ENCODE measurements at regions not wholly inside any gene's neighbourhood (a gene's known extent, or its start where the extent isn't known, plus 50 kb on each side); places are given as distances from the start of the nearest gene placed in this dataset.

DNA sequence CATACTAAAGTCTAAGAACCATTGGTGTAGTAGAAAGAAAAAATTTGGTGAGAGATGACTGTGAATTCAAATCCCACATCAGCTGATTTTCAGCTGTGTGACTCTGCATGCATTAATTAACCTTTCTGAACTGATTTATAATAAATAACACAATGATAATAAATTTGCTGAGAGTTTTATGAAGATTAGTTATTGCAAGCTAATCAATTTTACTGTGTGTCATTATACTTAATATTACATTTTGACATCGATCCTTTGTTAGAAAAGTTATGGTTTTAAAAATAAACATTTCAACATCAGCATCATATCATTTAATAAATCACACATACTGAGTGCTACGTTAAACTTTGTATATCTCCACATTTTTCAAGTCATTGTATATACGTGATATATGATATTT lies 599.7 kb upstream of the MMS22L start (continued):
- TF ChIP-seq TCF3 (IDR thresholded peaks at IDR 0.05; ENCODE audit: borderline replicate concordance, insufficient read depth, low read depth, low read length) (no peak), MTA2 (IDR thresholded peaks at IDR 0.05; ENCODE audit: low read depth) (no peak), PML (IDR thresholded peaks at IDR 0.05; ENCODE audit: low read length) (no peak), EZH2 (IDR thresholded peaks at IDR 0.05; ENCODE audit: borderline replicate concordance, control insufficient read depth, low read depth, low read length) (no peak), SREBF2 (IDR thresholded peaks at IDR 0.05; ENCODE audit: low read length) (no peak)

DNA sequence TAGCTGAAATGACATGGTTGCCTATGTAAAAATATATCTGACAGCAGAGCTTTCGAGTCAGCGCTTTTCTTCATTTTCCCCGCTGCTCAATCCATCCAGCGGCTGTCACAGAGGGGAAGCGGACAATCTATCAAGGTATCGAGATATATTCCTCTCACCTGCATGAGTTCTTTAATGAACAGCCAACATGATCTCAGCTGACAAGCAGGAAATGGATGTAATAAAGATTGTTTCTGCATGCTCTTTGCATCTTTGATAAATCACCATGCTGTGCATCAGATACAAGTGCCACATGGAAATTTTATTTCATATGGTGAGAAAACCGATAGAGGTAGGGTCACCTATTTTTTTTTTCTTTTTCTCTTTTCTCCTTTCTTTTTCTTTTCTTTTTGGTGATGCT lies 602.3 kb upstream of the MMS22L start:
- no peak overlapping the region for H3K4me2 ChIP-seq (ENCODE audit: control insufficient read depth, insufficient read depth)
- no TSS peak for BruUV-seq (replicated peaks)
- ChIA-PET RAD21 (ENCODE audit: unreplicated experiment) (no interaction called here), POLR2A (no interaction called here), SMC1A (ENCODE audit: uncharacterized antibody, unreplicated experiment) (no interaction called here), CTCF (no interaction called here)
- H4K20me1 ChIP-seq (ENCODE audit: control insufficient read depth, insufficient read depth) = no peaks in the 10 kb centered on the region
- DNase-seq (ENCODE audit: low read depth, low spot score) = no peak
- TF ChIP-seq SREBF1 (IDR thresholded peaks at IDR 0.05; ENCODE audit: low read length) (no peak), BHLHE40 (IDR thresholded peaks at IDR 0.05; ENCODE audit: borderline replicate concordance in 1 of 2, low read depth in 2 of 2, low read length in 1 of 2) (no peak), BCL11A (IDR thresholded peaks at IDR 0.05; ENCODE audit: low read depth, low read length) (no peak), SRF (IDR thresholded peaks at IDR 0.05; ENCODE audit: low read depth in 2 of 2, low read length in 2 of 2) (no peak), RAD51 (IDR thresholded peaks at IDR 0.05) (no peak), SPI1 (IDR thresholded peaks at IDR 0.05; ENCODE audit: borderline replicate concordance, insufficient read depth, low read depth, low read length) (no peak), PML (IDR thresholded peaks at IDR 0.05; ENCODE audit: low read length) (no peak), IKZF1 (conservative IDR thresholded peaks at IDR 0.05) (no peak), NFYB (IDR thresholded peaks at IDR 0.05; ENCODE audit: insufficient read depth, low read depth, low read length) (no peak), BRCA1 (IDR thresholded peaks at IDR 0.05; ENCODE audit: low read depth, low read length) (no peak), LARP7 (IDR thresholded peaks at IDR 0.05) (no peak), RCOR1 (conservative IDR thresholded peaks at IDR 0.05; ENCODE audit: low read depth, low read length) (no peak)
- TF ChIP-seq, protein P1, sequence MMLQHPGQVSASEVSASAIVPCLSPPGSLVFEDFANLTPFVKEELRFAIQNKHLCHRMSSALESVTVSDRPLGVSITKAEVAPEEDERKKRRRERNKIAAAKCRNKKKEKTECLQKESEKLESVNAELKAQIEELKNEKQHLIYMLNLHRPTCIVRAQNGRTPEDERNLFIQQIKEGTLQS (IDR thresholded peaks at IDR 0.05; ENCODE audit: borderline replicate concordance, extremely low read depth, low read depth, low read length) = no peak
- TF ChIP-seq, protein P2, sequence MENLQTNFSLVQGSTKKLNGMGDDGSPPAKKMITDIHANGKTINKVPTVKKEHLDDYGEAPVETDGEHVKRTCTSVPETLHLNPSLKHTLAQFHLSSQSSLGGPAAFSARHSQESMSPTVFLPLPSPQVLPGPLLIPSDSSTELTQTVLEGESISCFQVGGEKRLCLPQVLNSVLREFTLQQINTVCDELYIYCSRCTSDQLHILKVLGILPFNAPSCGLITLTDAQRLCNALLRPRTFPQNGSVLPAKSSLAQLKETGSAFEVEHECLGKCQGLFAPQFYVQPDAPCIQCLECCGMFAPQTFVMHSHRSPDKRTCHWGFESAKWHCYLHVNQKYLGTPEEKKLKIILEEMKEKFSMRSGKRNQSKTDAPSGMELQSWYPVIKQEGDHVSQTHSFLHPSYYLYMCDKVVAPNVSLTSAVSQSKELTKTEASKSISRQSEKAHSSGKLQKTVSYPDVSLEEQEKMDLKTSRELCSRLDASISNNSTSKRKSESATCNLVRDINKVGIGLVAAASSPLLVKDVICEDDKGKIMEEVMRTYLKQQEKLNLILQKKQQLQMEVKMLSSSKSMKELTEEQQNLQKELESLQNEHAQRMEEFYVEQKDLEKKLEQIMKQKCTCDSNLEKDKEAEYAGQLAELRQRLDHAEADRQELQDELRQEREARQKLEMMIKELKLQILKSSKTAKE (IDR thresholded peaks at IDR 0.05; ENCODE audit: low read depth, poor library complexity, severe bottlenecking) = no peak
- TF ChIP-seq, protein P3, sequence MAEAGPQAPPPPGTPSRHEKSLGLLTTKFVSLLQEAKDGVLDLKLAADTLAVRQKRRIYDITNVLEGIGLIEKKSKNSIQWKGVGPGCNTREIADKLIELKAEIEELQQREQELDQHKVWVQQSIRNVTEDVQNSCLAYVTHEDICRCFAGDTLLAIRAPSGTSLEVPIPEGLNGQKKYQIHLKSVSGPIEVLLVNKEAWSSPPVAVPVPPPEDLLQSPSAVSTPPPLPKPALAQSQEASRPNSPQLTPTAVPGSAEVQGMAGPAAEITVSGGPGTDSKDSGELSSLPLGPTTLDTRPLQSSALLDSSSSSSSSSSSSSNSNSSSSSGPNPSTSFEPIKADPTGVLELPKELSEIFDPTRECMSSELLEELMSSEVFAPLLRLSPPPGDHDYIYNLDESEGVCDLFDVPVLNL (IDR thresholded peaks at IDR 0.05; ENCODE audit: low read depth, low read length) = no peak
- TF ChIP-seq, protein P4, sequence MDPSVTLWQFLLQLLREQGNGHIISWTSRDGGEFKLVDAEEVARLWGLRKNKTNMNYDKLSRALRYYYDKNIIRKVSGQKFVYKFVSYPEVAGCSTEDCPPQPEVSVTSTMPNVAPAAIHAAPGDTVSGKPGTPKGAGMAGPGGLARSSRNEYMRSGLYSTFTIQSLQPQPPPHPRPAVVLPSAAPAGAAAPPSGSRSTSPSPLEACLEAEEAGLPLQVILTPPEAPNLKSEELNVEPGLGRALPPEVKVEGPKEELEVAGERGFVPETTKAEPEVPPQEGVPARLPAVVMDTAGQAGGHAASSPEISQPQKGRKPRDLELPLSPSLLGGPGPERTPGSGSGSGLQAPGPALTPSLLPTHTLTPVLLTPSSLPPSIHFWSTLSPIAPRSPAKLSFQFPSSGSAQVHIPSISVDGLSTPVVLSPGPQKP (IDR thresholded peaks at IDR 0.05; ENCODE audit: low read depth, low read length) = no peak
- WGBS (ENCODE audit: insufficient coverage, insufficient replicate concordance, low lambda C conversion rate, missing lambda C conversion rate) = 65% methylated on average over 7 of the region's 7 CpGs
- no peak for FAIRE-seq
- H3K36me3 ChIP-seq (ENCODE audit: control insufficient read depth in 2 of 2, insufficient read depth in 2 of 2, low read length in 1 of 2) = no peaks in the 10 kb centered on the region
- in situ Hi-C loops (cut with MboI) (no loop called here), intact Hi-C loops (cut with micrococcal nuclease; ENCODE audit: unreplicated experiment) (no loop called here)
- no peak overlapping the region for H2AFZ ChIP-seq (ENCODE audit: control insufficient read depth, low read depth, low read length)
- no peaks in the 10 kb centered on the region for H3K79me2 ChIP-seq (ENCODE audit: control insufficient read depth, insufficient read depth, low read length)
- H3K9me3 ChIP-seq (replicated peaks; ENCODE audit: control insufficient read depth, insufficient read depth, low read length) = no peaks in the 10 kb centered on the region
- no peak for ATAC-seq
- H3K4me1 ChIP-seq (ENCODE audit: control insufficient read depth, insufficient read depth, low read length) = no peaks in the 10 kb centered on the region
- no peak overlapping the region for H3K4me3 ChIP-seq
- H3K27me3 ChIP-seq (replicated peaks in 1 of 2; ENCODE audit: control insufficient read depth in 2 of 2, insufficient read depth in 2 of 2, low read length in 1 of 2) = no peaks in the 10 kb centered on the region
- no peak overlapping the region for H3K27ac ChIP-seq (ENCODE audit: control insufficient read depth, insufficient read depth)
- H3K9ac ChIP-seq (ENCODE audit: control insufficient read depth, insufficient read depth, low read length) = no peak overlapping the region

Measured in GM12878 (cell line).